Upper lobe of left lung (tissue), 4 donors: ENCODE measurements at regions not wholly inside any gene's neighbourhood (a gene's known extent, or its start where the extent isn't known, plus 50 kb on each side); places are given as distances from the start of the nearest gene placed in this dataset.

Experiments used
- CTCF ChIP-seq, 6 experiments: fragments of 450-650 bp in 4 of 6; fragments of 200-600 bp in 2 of 6; sonication (generic) in 2 of 6; IDR thresholded peaks; one replicate each; pipeline ENCODE4 v1.5.1; 2016 to 2019; ENCODE audit warnings: antibody characterized with exemption in 6 of 6
- EP300 ChIP-seq, 4 donors: sonication (generic); formaldehyde crosslinking; IDR thresholded peaks; one replicate each; pipeline ENCODE4 v1.5.1; 2017; ENCODE audit warnings: antibody characterized with exemption in 4 of 4, control low read depth in 2 of 4
- POLR2A ChIP-seq, 4 donors: fragments of 450-650 bp; IDR thresholded peaks; one replicate each; pipeline ENCODE4 v1.5.1; 2016 to 2017; ENCODE audit warnings: antibody characterized with exemption in 4 of 4, mild to moderate bottlenecking in 2 of 4
- POLR2AphosphoS5 ChIP-seq, 2 donors: sonication (generic); formaldehyde crosslinking; IDR thresholded peaks; one replicate each; pipeline ENCODE4 v1.5.1; 2017; ENCODE audit warnings: antibody characterized with exemption in 2 of 2

GRCh38 chr18:76757925-76758324 is 64.4 kb upstream of the ZNF236 start:
- TF ChIP-seq EP300 (IDR thresholded peaks at IDR 0.05) (no peak), CTCF (IDR thresholded peaks at IDR 0.05) (no peak), POLR2A (IDR thresholded peaks at IDR 0.05) (no peak), POLR2AphosphoS5 (IDR thresholded peaks at IDR 0.05) (no peak)
